Stomach (tissue), 8 donors: ENCODE measurements at regions not wholly inside any gene's neighbourhood (a gene's known extent, or its start where the extent isn't known, plus 50 kb on each side); places are given as distances from the start of the nearest gene placed in this dataset.
"Not testable (repeated sequence)": the region's sequence is repeated elsewhere in the genome, so short reads cannot be mapped to it uniquely, and the experiment has no call there.

Source experiments
- DNase-seq, 2 donors: peaks; one replicate each; pipeline versions ENCODE4 v3.0.0 to v3.0.0-alpha.2; 2013 to 2019
- H3K27ac ChIP-seq, 5 donors: fragments of 200-600 bp in 4 of 5; sonication (generic) in 4 of 5; one replicate each; pipeline ENCODE4 v1.5.1; 2013 to 2019; ENCODE audit warnings: mild to moderate bottlenecking in 1 of 5, moderate library complexity in 1 of 5
- H3K27me3 ChIP-seq, 3 donors: fragments of 200-600 bp; sonication (generic); one replicate each; pipeline ENCODE4 v1.5.1; 2017 to 2019; ENCODE audit warnings: mixed run types in 1 of 3
- H3K36me3 ChIP-seq, 4 donors: fragments of 200-600 bp; sonication (generic); 1 replicate in 3 of 4; 2 replicates in 1 of 4; pipeline ENCODE4 v1.5.1; 2016 to 2019
- H3K4me1 ChIP-seq, 4 donors: fragments of 200-600 bp; sonication (generic); one replicate each; pipeline ENCODE4 v1.5.1; 2016 to 2019
- H3K4me3 ChIP-seq, 4 donors: fragments of 200-600 bp; sonication (generic) in 3 of 4; one replicate each; pipeline ENCODE4 v1.5.1; 2016 to 2019; ENCODE audit warnings: mild to moderate bottlenecking in 1 of 4
- H3K9me3 ChIP-seq, 4 donors: fragments of 200-600 bp; sonication (generic); one replicate each; pipeline ENCODE4 v1.5.1; 2016 to 2019
- EP300 ChIP-seq: sonication (generic); formaldehyde crosslinking; IDR thresholded peaks from one replicate; pipeline ENCODE4 v1.6.1; 2017; ENCODE audit warnings: antibody characterized with exemption
- POLR2A ChIP-seq, 4 donors: fragments of 450-650 bp; IDR thresholded peaks; one replicate each; pipeline ENCODE4 v1.6.1; 2016; ENCODE audit warnings: antibody characterized with exemption in 4 of 4, control low read depth in 2 of 4, mild to moderate bottlenecking in 1 of 4, moderate library complexity in 1 of 4
- POLR2AphosphoS5 ChIP-seq, 3 donors: sonication (generic); formaldehyde crosslinking; IDR thresholded peaks; one replicate each; pipeline ENCODE4 v1.6.1; 2016; ENCODE audit warnings: antibody characterized with exemption in 3 of 3
- WGBS, 5 donors: extraction: QIAGEN DNeasy Blood & Tissue Kit in 3 of 5; methylation state at CpG; one replicate each; pipeline versions ENCODE4 v1.1.5 to v1.1.7; 2013 to 2018; 5-methylcytosine and 5-hydroxymethylcytosine counted together
- intact Hi-C: fragments of 100-400 bp; cut with DNase I; formaldehyde crosslinking; loops from one replicate; pipeline ENCODE4 v1.15.1; 2023; ENCODE audit warnings: low total_unique reads
- TF ChIP-seq, protein P1 (sequence below), 7 experiments: fragments of 450-650 bp in 4 of 7; fragments of 200-600 bp in 3 of 7; sonication (generic) in 3 of 7; IDR thresholded peaks; one replicate each; pipeline ENCODE4 v1.5.1; 2016 to 2019; ENCODE audit warnings: antibody characterized with exemption in 7 of 7, control low read depth in 2 of 7, mild to moderate bottlenecking in 1 of 7
- donor health status: healthy with polysubstance abuse.
- donor health status: Bipolar disorder and iron deficiency.
- donor health status: healthy.

DNA sequence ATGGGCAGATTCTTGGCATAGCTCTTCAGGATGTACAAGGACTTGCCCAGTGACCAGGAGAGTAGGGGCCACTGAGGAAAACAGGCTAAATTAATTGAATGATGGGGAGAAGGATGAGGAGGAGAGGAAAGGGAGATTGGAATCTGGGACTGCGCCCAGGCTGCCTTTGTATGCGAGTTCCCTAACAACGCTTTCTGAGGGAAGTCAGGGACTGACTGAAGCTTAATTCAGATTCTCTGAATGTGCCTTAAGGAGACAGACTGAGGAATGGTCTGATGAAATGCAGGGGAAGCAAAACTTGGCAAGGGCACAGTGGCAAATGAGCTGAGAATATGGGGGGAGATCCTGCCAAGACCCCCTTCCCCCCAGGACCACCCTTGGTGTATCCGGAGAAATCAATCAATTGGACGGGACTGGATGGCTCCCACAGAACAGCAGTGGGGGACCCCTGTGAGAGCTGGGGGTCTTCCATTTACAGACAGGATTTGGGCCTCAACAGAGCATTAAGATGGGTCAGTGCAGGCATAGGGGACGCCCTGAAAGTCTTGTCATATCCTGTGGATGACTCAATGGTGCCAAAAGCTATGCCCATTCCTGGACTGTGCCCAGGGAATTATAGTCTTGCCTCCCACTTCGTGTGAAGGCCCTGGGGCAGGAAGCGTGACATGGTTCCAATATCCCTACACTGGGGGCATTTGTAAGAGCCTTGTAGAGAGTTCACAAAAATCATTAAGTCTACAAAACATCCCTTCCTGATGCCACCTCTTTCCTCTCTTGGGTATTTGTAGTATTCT lies 215.5 kb upstream of the TNC start:
- 80 to 85% (median 83%) methylated on average over 8 of the region's 8 CpGs for WGBS, 5 donors
- Histone ChIP-seq H3K4me3 (no peak overlapping the region), H3K27ac (no peak overlapping the region), H3K36me3 (no peaks in the 10 kb centered on the region), H3K27me3 (no peaks in the 10 kb centered on the region), H3K9me3 (peaks cover 0 to 14% (median 5%) of the 10 kb centered on the region in 4 donors), H3K4me1 (peaks cover 0 to 7% (median 3%) of the 10 kb centered on the region in 4 donors)
- DNase-seq: no peak
- TF ChIP-seq POLR2A (IDR thresholded peaks at IDR 0.05) (no peak), POLR2AphosphoS5 (IDR thresholded peaks at IDR 0.05) (no peak), EP300 (no peak)
- TF ChIP-seq, protein P1, sequence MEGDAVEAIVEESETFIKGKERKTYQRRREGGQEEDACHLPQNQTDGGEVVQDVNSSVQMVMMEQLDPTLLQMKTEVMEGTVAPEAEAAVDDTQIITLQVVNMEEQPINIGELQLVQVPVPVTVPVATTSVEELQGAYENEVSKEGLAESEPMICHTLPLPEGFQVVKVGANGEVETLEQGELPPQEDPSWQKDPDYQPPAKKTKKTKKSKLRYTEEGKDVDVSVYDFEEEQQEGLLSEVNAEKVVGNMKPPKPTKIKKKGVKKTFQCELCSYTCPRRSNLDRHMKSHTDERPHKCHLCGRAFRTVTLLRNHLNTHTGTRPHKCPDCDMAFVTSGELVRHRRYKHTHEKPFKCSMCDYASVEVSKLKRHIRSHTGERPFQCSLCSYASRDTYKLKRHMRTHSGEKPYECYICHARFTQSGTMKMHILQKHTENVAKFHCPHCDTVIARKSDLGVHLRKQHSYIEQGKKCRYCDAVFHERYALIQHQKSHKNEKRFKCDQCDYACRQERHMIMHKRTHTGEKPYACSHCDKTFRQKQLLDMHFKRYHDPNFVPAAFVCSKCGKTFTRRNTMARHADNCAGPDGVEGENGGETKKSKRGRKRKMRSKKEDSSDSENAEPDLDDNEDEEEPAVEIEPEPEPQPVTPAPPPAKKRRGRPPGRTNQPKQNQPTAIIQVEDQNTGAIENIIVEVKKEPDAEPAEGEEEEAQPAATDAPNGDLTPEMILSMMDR (IDR thresholded peaks at IDR 0.05): no peak
- intact Hi-C loops: no loop called here

- TF ChIP-seq POLR2AphosphoS5 (IDR thresholded peaks at IDR 0.05) (no peak), EP300 (no peak), POLR2A (IDR thresholded peaks at IDR 0.05) (no peak)
- TF ChIP-seq, protein P1 (IDR thresholded peaks at IDR 0.05): no peak
- DNase-seq: no peak
- peaks cover 0 to 14% (median 5%) of the 10 kb centered on the region in 4 donors for H3K9me3 ChIP-seq
Observed at GRCh38 chr9:115335439-115335838, 217.5 kb upstream of the TNC start.

GRCh38 chr9:115340314-115340713 lies 222.4 kb upstream of the TNC start:
- H3K9me3 ChIP-seq: peaks cover 0 to 14% (median 5%) of the 10 kb centered on the region in 4 donors
- 77 to 91% (median 81%) methylated on average over 5 of the region's 5 CpGs for WGBS, 5 donors
- no peak for DNase-seq
- TF ChIP-seq EP300 (no peak), POLR2AphosphoS5 (IDR thresholded peaks at IDR 0.05) (no peak)
- TF ChIP-seq, protein P1 (IDR thresholded peaks at IDR 0.05): no peak
- H3K27ac ChIP-seq: no peak overlapping the region
- H3K36me3 ChIP-seq: no peaks in the 10 kb centered on the region
- H3K4me1 ChIP-seq: no peaks in the 10 kb centered on the region
- H3K4me3 ChIP-seq: no peak overlapping the region
- H3K27me3 ChIP-seq: no peaks in the 10 kb centered on the region
- intact Hi-C loops: no loop called here

More at GRCh38 chr9:115335439-115335838, 217.5 kb upstream of the TNC start:
- Histone ChIP-seq H3K36me3 (no peaks in the 10 kb centered on the region), H3K4me1 (no peaks in the 10 kb centered on the region), H3K4me3 (no peak overlapping the region), H3K27ac (no peak overlapping the region), H3K27me3 (no peaks in the 10 kb centered on the region)
- intact Hi-C loops: no loop called here
- 83 to 90% (median 89%) methylated on average over 5 of the region's 5 CpGs for WGBS, 5 donors

DNA sequence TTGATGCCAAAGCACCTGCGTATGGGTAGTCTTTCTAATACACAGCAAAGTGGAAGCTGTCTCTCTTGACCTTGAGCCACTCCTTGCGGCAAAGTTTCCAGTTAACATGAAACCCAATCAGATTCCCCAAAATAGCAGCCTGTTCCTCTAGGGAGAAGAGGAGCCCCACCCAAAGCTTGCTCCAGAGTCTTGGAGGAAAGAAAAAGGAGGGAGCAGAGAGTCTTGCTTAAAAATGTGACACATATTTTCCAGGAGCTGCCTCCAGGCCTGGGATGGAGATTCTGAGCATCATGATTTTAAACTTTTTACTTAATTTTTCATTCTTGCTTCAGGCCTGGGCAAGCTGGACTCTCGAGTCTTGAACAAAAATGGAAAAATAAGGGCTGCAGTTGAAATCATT lies 223.5 kb upstream of the TNC start:
- TF ChIP-seq POLR2A (IDR thresholded peaks at IDR 0.05) (no peak), EP300 (no peak), POLR2AphosphoS5 (IDR thresholded peaks at IDR 0.05) (no peak)
- TF ChIP-seq, protein P1 (IDR thresholded peaks at IDR 0.05): no peak
- H3K27ac ChIP-seq: no peak overlapping the region
- no peak overlapping the region for H3K4me3 ChIP-seq
- H3K27me3 ChIP-seq: no peaks in the 10 kb centered on the region
- peak in 1 of 2 donors; percentile 33 for DNase-seq
- intact Hi-C loops: no loop called here
- peaks cover 0 to 4% (median 2%) of the 10 kb centered on the region in 4 donors for H3K9me3 ChIP-seq
- H3K36me3 ChIP-seq: no peaks in the 10 kb centered on the region
- WGBS, 5 donors: 60 to 84% (median 75%) methylated on average over 3 of the region's 3 CpGs
- no peaks in the 10 kb centered on the region for H3K4me1 ChIP-seq

- intact Hi-C loops: not testable (repeated sequence)
Observed at GRCh38 chr9:115347776-115348175, 229.8 kb upstream of the TNC start.

GRCh38 chr9:115348936-115349335 lies 231.0 kb upstream of the TNC start:
- H3K36me3 ChIP-seq, intact Hi-C loops, H3K27ac ChIP-seq, DNase-seq, H3K9me3 ChIP-seq, H3K4me3 ChIP-seq, H3K27me3 ChIP-seq, H3K4me1 ChIP-seq: not testable (repeated sequence)
- WGBS, 5 donors: 77 to 90% (median 86%) methylated on average over 3 of the region's 3 CpGs

More at GRCh38 chr9:115347776-115348175, 229.8 kb upstream of the TNC start:
- not testable (repeated sequence) for DNase-seq, H3K4me1 ChIP-seq, H3K36me3 ChIP-seq, H3K4me3 ChIP-seq, H3K9me3 ChIP-seq, H3K27ac ChIP-seq, H3K27me3 ChIP-seq
- 80 to 100% (median 95%) methylated on average over 2 of the region's 2 CpGs for WGBS, 5 donors
